H1 (cell line): ENCODE measurements at regions not wholly inside any gene's neighbourhood (a gene's known extent, or its start where the extent isn't known, plus 50 kb on each side); places are given as distances from the start of the nearest gene placed in this dataset.

Experiments
- TF ChIP-seq, protein P1 (sequence below): IDR thresholded peaks from 2 replicates; pipeline ENCODE4 v1.6.1; 2012; ENCODE audit warnings: low read length, inconsistent platforms

DNA sequence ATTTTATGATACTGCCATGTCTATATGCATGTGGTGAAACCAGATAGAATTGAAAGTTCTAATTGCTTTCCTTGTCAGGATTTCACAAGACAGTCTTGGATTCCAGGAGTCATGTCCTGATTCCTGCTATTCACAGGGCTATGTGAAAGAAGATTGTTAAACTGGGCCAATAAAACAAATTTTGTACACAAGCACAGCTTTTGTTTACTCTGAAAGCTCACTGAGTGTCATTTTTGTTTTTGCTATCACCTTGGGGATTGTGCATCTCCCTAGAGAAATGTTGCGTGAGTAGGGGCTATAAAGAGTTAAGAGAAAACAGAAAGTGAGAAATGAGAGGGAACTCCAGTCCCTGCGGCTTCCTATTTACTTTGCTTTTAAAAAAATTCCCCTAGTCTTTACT lies 627.5 kb downstream of the PKHD1 start (continued):
- TF ChIP-seq, protein P1, sequence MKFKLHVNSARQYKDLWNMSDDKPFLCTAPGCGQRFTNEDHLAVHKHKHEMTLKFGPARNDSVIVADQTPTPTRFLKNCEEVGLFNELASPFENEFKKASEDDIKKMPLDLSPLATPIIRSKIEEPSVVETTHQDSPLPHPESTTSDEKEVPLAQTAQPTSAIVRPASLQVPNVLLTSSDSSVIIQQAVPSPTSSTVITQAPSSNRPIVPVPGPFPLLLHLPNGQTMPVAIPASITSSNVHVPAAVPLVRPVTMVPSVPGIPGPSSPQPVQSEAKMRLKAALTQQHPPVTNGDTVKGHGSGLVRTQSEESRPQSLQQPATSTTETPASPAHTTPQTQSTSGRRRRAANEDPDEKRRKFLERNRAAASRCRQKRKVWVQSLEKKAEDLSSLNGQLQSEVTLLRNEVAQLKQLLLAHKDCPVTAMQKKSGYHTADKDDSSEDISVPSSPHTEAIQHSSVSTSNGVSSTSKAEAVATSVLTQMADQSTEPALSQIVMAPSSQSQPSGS: no peak
- TF ChIP-seq, all 59 proteins: peak for 0
